C4-2B (cell line): ENCODE measurements at regions not wholly inside any gene's neighbourhood (a gene's known extent, or its start where the extent isn't known, plus 50 kb on each side); places are given as distances from the start of the nearest gene placed in this dataset.

Source experiments
- ZFX ChIP-seq: fragments of 450-650 bp; IDR thresholded peaks from 2 replicates; pipeline ENCODE4 v1.6.1; 2017
- TF ChIP-seq, protein P1 (sequence below): fragments of 450-650 bp; conservative IDR thresholded peaks from 2 replicates; pipeline ENCODE4 v1.5.1; 2017; ENCODE audit warnings: mild to moderate bottlenecking

- TF ChIP-seq, protein P1, sequence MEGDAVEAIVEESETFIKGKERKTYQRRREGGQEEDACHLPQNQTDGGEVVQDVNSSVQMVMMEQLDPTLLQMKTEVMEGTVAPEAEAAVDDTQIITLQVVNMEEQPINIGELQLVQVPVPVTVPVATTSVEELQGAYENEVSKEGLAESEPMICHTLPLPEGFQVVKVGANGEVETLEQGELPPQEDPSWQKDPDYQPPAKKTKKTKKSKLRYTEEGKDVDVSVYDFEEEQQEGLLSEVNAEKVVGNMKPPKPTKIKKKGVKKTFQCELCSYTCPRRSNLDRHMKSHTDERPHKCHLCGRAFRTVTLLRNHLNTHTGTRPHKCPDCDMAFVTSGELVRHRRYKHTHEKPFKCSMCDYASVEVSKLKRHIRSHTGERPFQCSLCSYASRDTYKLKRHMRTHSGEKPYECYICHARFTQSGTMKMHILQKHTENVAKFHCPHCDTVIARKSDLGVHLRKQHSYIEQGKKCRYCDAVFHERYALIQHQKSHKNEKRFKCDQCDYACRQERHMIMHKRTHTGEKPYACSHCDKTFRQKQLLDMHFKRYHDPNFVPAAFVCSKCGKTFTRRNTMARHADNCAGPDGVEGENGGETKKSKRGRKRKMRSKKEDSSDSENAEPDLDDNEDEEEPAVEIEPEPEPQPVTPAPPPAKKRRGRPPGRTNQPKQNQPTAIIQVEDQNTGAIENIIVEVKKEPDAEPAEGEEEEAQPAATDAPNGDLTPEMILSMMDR: no peak
- no peak for TF ChIP-seq ZFX
Observed at GRCh38 chr5:88954511-88954910, 71.5 kb upstream of the MEF2C start.
